NCI-H345 treated with DMSO at 0.1 percent for 48 hours (cell line): ENCODE measurements at regions not wholly inside any gene's neighbourhood (a gene's known extent, or its start where the extent isn't known, plus 50 kb on each side); places are given as distances from the start of the nearest gene placed in this dataset.

Experiments
- DNase-seq: peaks from one replicate; lab custom pipeline; 2025; ENCODE audit not compliant: unreplicated experiment; lab: John Stamatoyannopoulos, UW

- DNase-seq = no peak
These were observed 127.8 kb downstream of the HFE start for GRCh38 chr6:26214803-26215584.

DNA sequence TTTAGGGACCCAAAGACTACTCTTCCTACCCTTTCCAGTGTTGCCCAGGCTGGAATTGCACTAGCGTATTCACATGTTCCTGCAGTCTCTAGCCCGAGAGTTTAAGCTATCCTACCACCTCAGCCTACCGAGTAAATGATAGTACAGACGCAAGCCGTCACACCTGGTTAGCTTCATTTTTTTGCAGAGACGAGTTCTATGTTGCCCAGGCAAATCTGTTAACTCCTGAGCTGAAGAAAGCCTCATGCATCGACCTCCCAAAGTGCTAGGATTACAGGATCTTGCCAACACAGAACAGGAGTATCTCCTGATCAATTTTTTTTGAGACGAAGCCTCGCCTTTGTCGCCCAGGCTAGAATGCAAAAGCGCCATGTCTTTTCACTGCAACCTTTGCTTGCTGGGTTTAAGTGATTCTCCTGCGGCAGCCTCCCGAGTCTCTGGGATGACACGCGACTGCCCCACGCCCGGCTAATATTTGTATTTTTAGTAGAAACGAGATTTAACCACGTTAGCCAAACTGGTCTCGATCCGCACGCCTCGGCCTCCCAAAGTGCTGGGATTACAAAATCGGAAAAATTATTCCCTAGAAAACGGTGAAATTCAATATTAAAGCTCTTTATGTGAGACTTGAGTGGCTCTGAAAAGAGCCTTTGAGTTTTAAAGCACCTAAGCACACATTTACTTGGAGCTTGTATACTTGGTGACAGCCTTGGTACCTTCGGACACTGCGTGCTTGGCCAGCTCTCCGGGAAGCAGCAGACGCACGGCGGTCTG lies 128.5 kb downstream of the HFE start:
- DNase-seq = no peak

- DNase-seq = no peak
These were observed 129.2 kb downstream of the HFE start for GRCh38 chr6:26216359-26216885.

GRCh38 chr6:26216886-26217713 lies 129.9 kb downstream of the HFE start:
- DNase-seq = peak; percentile 90

DNA sequence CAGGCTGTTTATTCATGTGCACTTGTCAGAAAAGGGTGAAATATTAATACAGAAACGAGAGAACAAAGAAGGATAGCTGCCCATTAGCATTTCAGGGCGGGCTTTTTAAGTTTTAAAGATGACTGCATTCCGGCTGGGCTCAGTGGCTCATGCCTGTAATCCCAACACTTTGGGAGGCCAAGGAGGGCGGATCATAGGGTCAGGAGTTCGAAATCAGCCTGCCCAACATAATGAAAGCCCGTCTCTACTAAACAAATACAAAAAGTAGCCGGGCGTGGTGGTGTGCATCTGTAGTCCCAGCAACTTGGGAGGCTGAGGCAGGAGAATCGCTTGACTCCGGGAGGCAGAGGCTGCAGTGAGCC lies 130.5 kb downstream of the HFE start:
- no peak for DNase-seq

- DNase-seq = no peak
These were observed 131.6 kb downstream of the HFE start for GRCh38 chr6:26218824-26219223.

DNA sequence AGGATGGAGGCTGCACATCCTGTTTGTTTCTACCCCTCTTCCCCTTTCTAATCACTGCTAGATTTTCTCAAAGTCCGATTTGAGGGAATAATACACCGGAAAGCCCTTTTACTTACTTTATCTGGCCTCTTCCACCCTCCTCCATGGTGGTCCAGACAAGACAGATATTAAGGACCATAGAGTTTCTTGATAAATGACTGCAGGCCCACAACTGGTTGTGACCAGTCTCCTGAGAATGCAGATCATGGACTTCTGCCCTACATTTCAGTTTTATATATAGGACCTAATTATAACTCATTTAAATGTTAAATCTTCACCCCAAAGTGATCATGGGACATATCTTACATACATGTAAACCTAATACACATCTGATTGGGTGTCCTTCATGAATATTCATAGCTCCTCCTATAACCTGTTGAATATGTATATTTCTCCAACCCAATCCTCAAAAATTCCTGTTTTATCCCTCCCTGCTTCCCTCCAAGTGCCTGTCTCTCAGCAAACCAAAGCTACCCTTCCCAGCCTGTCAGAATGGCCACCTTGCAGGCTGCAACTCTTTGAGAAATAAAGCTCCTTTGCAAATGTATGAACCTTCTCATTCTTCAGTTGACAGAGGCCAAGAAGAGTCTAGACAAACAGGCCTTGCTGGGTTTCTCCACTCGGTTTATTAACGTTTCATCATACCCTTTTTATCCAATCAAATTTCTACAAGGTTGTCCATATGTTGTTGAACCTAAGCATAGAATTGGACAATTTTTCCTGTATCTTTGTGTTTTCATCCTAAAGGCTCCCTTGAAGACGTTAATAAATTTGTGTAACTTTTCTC lies 133.1 kb downstream of the HFE start:
- no peak for DNase-seq

DNA sequence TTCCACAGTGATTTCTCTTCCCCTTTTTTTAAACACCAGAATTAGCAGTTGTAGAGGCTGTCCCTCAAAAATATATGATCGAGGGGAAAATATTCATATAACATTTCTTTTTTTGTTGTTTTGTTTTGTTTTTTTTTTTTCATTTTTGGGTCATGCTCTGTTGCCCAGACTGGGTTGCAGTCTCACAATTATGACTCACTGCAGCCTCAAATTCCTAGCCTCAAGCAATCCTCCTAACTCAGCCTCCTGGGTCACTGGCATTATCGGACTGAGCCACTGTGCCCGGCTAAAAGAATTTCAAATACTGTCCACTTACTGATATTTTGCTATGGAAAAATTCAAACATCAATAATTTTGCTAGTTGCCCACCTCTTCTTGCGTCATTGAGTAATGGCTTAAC lies 134.0 kb downstream of the HFE start:
- no peak for DNase-seq

- DNase-seq = no peak
These were observed 135.3 kb downstream of the HFE start for GRCh38 chr6:26222571-26222970.

- no peak for DNase-seq
These were observed 136.0 kb downstream of the HFE start for GRCh38 chr6:26223228-26223627.

DNA sequence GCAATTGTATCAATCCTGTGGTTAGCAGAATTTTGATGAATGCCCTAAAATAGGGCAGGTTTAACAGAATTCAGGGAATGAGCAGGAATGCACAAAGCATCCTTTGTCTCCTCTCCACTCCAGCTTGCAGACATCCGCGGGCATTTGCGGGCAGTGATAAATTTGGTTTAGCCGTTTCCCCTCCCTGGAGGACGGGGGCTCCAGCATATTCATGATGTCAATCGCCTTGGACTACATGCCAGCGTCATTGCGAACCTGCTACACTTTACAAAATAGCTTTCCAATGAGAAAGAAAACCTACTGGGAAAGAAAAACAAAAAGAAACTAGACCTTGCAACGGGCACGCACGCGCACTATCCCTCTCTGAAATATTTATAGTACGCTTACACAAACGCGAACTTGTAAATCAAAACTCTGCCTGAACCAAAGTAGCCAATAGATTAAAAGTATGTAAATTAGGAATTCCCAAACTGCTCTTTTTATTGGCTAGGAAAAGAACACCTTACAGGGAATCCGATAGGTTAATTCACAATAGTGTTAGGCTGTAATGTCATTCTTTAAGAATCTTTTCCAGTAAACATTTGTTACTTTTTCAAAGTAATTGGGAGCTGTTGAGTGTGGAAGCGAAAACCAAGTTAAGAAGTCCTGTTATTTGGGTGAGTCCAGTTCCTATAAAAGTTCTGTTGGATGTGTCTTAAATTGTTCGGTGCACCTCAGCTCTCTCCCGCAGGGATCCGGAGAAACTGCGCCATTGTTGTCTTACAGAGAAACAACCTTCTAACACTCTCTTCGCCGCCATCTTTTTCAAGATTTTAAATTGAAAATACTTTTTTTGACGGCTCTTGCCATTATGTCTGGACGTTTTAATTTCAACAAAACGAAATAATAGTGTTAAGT lies 136.7 kb downstream of the HFE start:
- no peak for DNase-seq

DNA sequence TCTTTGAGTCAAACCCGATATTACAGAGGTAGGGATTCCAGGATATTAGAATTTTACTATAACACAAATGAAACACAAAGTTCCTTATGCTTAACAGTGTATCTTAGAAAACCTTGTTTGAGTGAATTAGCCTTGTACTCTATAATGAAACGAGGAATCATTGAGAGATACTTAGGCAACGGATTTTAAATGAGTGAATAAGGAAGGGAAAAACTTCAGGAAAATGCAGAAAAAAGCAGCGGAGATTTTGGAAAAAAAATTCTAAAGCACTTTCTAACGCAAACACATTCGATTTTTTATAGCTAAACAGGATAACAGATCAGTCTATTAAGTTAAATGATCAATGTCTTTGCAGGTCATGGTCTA lies 137.3 kb downstream of the HFE start:
- DNase-seq = no peak

- DNase-seq = no peak
These were observed 138.0 kb downstream of the HFE start for GRCh38 chr6:26224940-26225847.

DNA sequence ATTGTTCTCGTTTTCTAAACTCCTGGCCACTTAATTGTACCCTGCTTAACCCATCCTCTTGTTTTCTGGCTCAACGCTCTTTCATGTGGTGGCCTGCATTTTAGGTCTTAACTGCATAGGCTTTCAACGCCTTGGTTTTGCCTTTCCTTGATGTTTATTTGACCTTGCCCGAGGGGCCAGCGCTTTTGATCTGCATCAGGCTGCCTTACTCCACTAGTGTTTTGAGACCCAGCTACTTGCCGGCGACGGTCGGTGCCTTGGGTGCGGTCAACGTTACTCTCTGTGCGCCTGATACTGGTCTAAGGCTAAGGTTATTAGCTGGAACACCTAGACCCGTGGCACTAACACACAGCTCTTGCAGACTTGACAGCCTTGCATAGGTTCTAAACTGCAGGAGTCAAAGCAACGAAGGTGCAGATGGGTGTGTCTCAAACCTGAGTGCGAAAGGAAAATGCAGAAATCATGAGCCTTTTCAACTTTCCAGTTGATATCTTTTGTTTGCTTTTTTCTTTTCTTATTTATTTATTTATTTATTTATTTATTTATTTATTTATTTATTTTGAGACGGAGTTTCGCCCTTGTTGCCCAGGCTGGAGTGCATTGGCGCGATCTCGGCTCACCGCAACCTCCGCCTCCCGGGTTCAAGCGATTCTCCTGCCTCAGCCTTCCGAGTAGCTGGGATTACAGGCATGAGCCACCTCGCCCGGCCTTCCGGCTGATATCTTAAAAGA lies 138.8 kb downstream of the HFE start:
- DNase-seq = no peak

DNA sequence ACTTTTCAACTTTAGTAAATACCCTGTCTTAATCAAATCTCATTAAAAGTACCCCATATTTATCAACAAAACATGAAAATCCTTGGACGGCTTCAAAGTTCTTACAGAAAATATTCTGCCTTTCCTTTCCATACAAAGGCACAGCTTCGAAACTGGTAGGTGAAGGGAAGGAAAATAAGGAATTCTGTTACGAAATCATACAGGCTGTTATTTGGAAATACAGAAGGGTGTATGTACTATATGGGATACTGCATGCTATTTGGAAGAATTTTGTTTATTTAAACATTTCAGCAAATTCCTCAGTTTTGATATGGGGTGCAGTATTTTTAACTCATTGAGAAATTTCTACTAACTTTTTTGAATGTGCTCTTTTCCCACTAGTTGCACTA lies 138.4 kb upstream of the BTN3A2 start:
- no peak for DNase-seq

DNA sequence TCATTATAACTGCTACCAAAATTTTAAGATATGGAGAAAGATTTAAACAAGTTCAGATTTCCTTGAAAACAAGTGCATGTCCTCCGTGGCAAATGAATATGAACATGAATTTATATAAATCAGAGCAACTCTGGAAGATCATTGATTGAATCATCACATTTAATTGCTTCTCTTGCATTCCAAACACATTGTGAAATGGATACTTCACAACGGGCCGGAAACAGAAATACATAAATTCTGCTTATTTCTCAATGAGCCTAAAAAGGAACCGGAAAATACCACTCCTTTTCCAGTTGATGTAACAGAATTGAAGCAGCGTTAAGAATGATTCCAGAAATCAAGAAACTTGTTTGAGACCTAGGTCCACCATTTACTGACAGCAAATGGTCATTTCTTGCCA lies 134.6 kb upstream of the BTN3A2 start:
- no peak for DNase-seq

GRCh38 chr6:26231006-26231587 lies 133.9 kb upstream of the BTN3A2 start:
- no peak for DNase-seq
